AML-193 (cell line): ENCODE measurements at regions not wholly inside any gene's neighbourhood (a gene's known extent, or its start where the extent isn't known, plus 50 kb on each side); places are given as distances from the start of the nearest gene placed in this dataset.
"Not testable (repeated sequence)": the region's sequence is repeated elsewhere in the genome, so short reads cannot be mapped to it uniquely, and the experiment has no call there.

Source experiments
- DNase-seq, 2 experiments: peaks; one replicate each; lab custom pipeline; 2025; lab: John Stamatoyannopoulos, UW

GRCh38 chr13:44711706-44712105, 135.6 kb upstream of the TSC22D1 start:
- DNase-seq = no peak

GRCh38 chr13:44710576-44710975, 134.4 kb upstream of the TSC22D1 start:
- DNase-seq = no peak

GRCh38 chr13:44704811-44705210, 128.7 kb upstream of the TSC22D1 start:
- not testable (repeated sequence) for DNase-seq

- DNase-seq = no peak
Observed at GRCh38 chr13:44703371-44703770, 127.2 kb upstream of the TSC22D1 start.

- DNase-seq = no peak
Observed at GRCh38 chr13:44698066-44698465, 121.9 kb upstream of the TSC22D1 start.

- DNase-seq = no peak
Observed at GRCh38 chr13:44697058-44697457, 120.9 kb upstream of the TSC22D1 start.

- DNase-seq = no peak
Observed at GRCh38 chr13:44695520-44695919, 119.4 kb upstream of the TSC22D1 start.

GRCh38 chr13:44694842-44695241, 118.7 kb upstream of the TSC22D1 start:
- DNase-seq = no peak

- DNase-seq = no peak
Observed at GRCh38 chr13:44694291-44694690, 118.2 kb upstream of the TSC22D1 start.

GRCh38 chr13:44693156-44693764, 117.1 kb upstream of the TSC22D1 start:
- DNase-seq = no peak

GRCh38 chr13:44692173-44692713, 116.1 kb upstream of the TSC22D1 start:
- DNase-seq = no peak

- DNase-seq = no peak
Observed at GRCh38 chr13:44690376-44690775, 114.2 kb upstream of the TSC22D1 start.

GRCh38 chr13:44688652-44689051, 112.5 kb upstream of the TSC22D1 start:
- DNase-seq = no peak

GRCh38 chr13:44686531-44686934, 110.4 kb upstream of the TSC22D1 start:
- no peak for DNase-seq

- no peak for DNase-seq
Observed at GRCh38 chr13:44685641-44686040, 109.5 kb upstream of the TSC22D1 start.

GRCh38 chr13:44682416-44682815, 106.3 kb upstream of the TSC22D1 start:
- DNase-seq = not testable (repeated sequence)

- no peak for DNase-seq
Observed at GRCh38 chr13:44680746-44681355, 104.7 kb upstream of the TSC22D1 start.

GRCh38 chr13:44679597-44679996, 103.5 kb upstream of the TSC22D1 start:
- DNase-seq = no peak

GRCh38 chr13:44678197-44678596, 102.1 kb upstream of the TSC22D1 start:
- no peak for DNase-seq

- DNase-seq = no peak
Observed at GRCh38 chr13:44676534-44676933, 100.4 kb upstream of the TSC22D1 start.

GRCh38 chr13:44669534-44669933, 93.4 kb upstream of the TSC22D1 start:
- DNase-seq = no peak

- DNase-seq = no peak
Observed at GRCh38 chr13:44668688-44669087, 92.6 kb upstream of the TSC22D1 start.

- DNase-seq = no peak
Observed at GRCh38 chr13:44667943-44668342, 91.8 kb upstream of the TSC22D1 start.

- not testable (repeated sequence) for DNase-seq
Observed at GRCh38 chr13:44666538-44666937, 90.4 kb upstream of the TSC22D1 start.
